SK-N-SH treated with all-trans-retinoic acid at 6 μM for 48 hours (cell line): ENCODE measurements at regions not wholly inside any gene's neighbourhood (a gene's known extent, or its start where the extent isn't known, plus 50 kb on each side); places are given as distances from the start of the nearest gene placed in this dataset.

Experiments used
- ATAC-seq: fragments of 200-7000 bp; cut with Tn5 transposase; 3 replicates; pipeline ENCODE4 v1.9.1; 2020; ENCODE audit warnings: mild to moderate bottlenecking, moderate library complexity
- BACH2 ChIP-seq: fragments of 250-450 bp; sonication (Bioruptor Pico); IDR thresholded peaks from 2 replicates; pipeline ENCODE4 v1.9.0; 2021; ENCODE audit warnings: mild to moderate bottlenecking, borderline replicate concordance
- ESRRG ChIP-seq: fragments of 250-450 bp; sonication (Bioruptor Pico); IDR thresholded peaks from 2 replicates; pipeline ENCODE4 v1.6.1; 2021; ENCODE audit warnings: mild to moderate bottlenecking
- GLIS3 ChIP-seq: fragments of 250-450 bp; sonication (Bioruptor Pico); IDR thresholded peaks from 2 replicates; pipeline ENCODE4 v1.5.0; 2020; ENCODE audit warnings: mild to moderate bottlenecking, moderate library complexity
- ISL1 ChIP-seq: fragments of 250-450 bp; sonication (Bioruptor Pico); IDR thresholded peaks from 2 replicates; pipeline ENCODE4 v2.1.2; 2022; ENCODE audit warnings: mild to moderate bottlenecking, moderate library complexity
- PPARA ChIP-seq: fragments of 250-450 bp; sonication (Bioruptor Pico); IDR thresholded peaks from 2 replicates; pipeline ENCODE4 v1.5.0; 2020; ENCODE audit warnings: mild to moderate bottlenecking, borderline replicate concordance
- RARB ChIP-seq: fragments of 250-450 bp; sonication (Bioruptor Pico); IDR thresholded peaks from 2 replicates; pipeline ENCODE4 v1.8.0; 2021; ENCODE audit warnings: mild to moderate bottlenecking, moderate library complexity
- SNAI2 ChIP-seq: fragments of 250-450 bp; sonication (Bioruptor Pico); IDR thresholded peaks from 2 replicates; pipeline ENCODE4 v1.5.0; 2020; ENCODE audit warnings: mild to moderate bottlenecking, moderate library complexity
- TCF4 ChIP-seq: fragments of 250-450 bp; sonication (Bioruptor Pico); IDR thresholded peaks from 2 replicates; pipeline ENCODE4 v1.8.0; 2021; ENCODE audit warnings: mild to moderate bottlenecking, moderate library complexity, borderline replicate concordance
- TOX ChIP-seq: fragments of 250-450 bp; sonication (Bioruptor Pico); IDR thresholded peaks from 2 replicates; pipeline ENCODE4 v1.8.0; 2021; ENCODE audit warnings: mild to moderate bottlenecking, moderate library complexity, borderline replicate concordance
- ZC3H10 ChIP-seq: fragments of 250-450 bp; sonication (Bioruptor Pico); IDR thresholded peaks from 2 replicates; pipeline ENCODE4 v1.5.1; 2021; ENCODE audit warnings: mild to moderate bottlenecking, moderate library complexity
- ZFP30 ChIP-seq: fragments of 450-650 bp; formaldehyde crosslinking; IDR thresholded peaks from 2 replicates; pipeline ENCODE4 v1.5.0; 2022; ENCODE audit warnings: mild to moderate bottlenecking, moderate library complexity
- ZNF565 ChIP-seq: fragments of 450-650 bp; formaldehyde crosslinking; conservative IDR thresholded peaks from 2 replicates; pipeline ENCODE4 v1.5.0; 2020; ENCODE audit warnings: low read depth, mild to moderate bottlenecking, moderate library complexity
- ZNF70 ChIP-seq: fragments of 450-650 bp; formaldehyde crosslinking; IDR thresholded peaks from 2 replicates; pipeline ENCODE4 v1.5.0; 2020; ENCODE audit warnings: mild to moderate bottlenecking, moderate library complexity
- ZNF8 ChIP-seq: fragments of 450-650 bp; formaldehyde crosslinking; IDR thresholded peaks from 2 replicates; pipeline ENCODE4 v1.5.0; 2020; ENCODE audit warnings: mild to moderate bottlenecking, moderate library complexity
- TF ChIP-seq, protein P1 (sequence below): fragments of 250-450 bp; sonication (Bioruptor Pico); IDR thresholded peaks from 2 replicates; pipeline ENCODE4 v1.8.0; 2021; ENCODE audit warnings: low read depth, mild to moderate bottlenecking, moderate library complexity, borderline replicate concordance
- TF ChIP-seq, protein P2 (sequence below): fragments of 250-450 bp; sonication (Bioruptor Pico); IDR thresholded peaks from 2 replicates; pipeline ENCODE4 v1.5.0; 2020; ENCODE audit warnings: mild to moderate bottlenecking, moderate library complexity
- TF ChIP-seq, protein P3 (sequence below): fragments of 250-450 bp; sonication (Bioruptor Pico); IDR thresholded peaks from 2 replicates; pipeline ENCODE4 v1.8.0; 2020; ENCODE audit warnings: mild to moderate bottlenecking, moderate library complexity, borderline replicate concordance
- TF ChIP-seq, protein P4 (sequence below): fragments of 250-450 bp; sonication (Bioruptor Pico); IDR thresholded peaks from 2 replicates; pipeline ENCODE4 v1.5.1; 2020; ENCODE audit warnings: low read depth, mild to moderate bottlenecking, moderate library complexity
- TF ChIP-seq, protein P5 (sequence below): fragments of 250-450 bp; sonication (Bioruptor Pico); IDR thresholded peaks from 2 replicates; pipeline ENCODE4 v1.5.1; 2021; ENCODE audit warnings: mild to moderate bottlenecking, moderate library complexity

DNA sequence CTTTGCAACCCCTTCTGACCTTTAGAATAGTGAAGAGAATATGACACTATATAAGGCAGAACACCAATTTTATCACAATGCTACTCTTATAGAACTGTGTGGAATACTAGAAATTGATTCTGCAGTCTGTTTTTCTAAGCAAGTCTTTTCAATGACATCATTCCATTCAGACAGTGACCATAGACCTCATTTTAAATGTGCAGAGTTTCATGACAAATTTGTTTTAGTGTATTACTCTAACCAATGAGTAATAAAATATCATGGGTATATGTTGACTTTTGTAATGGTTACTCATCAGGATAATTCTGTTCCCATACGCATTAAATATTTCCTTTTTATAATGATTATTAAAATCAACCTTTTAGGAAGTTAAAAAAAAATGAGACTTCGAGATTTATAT is 219.9 kb downstream of the COX7C start:
- no peak for TF ChIP-seq TCF4
- no peak for TF ChIP-seq ZNF70 (CRISPR knock-in tag)
- no peak for TF ChIP-seq SNAI2 (CRISPR knock-in tag)
- TF ChIP-seq PPARA (CRISPR knock-in tag), result no peak
- TF ChIP-seq, protein P1, sequence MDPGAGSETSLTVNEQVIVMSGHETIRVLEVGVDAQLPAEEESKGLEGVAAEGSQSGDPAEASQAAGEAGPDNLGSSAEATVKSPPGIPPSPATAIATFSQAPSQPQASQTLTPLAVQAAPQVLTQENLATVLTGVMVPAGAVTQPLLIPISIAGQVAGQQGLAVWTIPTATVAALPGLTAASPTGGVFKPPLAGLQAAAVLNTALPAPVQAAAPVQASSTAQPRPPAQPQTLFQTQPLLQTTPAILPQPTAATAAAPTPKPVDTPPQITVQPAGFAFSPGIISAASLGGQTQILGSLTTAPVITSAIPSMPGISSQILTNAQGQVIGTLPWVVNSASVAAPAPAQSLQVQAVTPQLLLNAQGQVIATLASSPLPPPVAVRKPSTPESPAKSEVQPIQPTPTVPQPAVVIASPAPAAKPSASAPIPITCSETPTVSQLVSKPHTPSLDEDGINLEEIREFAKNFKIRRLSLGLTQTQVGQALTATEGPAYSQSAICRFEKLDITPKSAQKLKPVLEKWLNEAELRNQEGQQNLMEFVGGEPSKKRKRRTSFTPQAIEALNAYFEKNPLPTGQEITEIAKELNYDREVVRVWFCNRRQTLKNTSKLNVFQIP (CRISPR knock-in tag), result no peak
- no peak for TF ChIP-seq ESRRG (CRISPR knock-in tag)
- TF ChIP-seq, protein P2, sequence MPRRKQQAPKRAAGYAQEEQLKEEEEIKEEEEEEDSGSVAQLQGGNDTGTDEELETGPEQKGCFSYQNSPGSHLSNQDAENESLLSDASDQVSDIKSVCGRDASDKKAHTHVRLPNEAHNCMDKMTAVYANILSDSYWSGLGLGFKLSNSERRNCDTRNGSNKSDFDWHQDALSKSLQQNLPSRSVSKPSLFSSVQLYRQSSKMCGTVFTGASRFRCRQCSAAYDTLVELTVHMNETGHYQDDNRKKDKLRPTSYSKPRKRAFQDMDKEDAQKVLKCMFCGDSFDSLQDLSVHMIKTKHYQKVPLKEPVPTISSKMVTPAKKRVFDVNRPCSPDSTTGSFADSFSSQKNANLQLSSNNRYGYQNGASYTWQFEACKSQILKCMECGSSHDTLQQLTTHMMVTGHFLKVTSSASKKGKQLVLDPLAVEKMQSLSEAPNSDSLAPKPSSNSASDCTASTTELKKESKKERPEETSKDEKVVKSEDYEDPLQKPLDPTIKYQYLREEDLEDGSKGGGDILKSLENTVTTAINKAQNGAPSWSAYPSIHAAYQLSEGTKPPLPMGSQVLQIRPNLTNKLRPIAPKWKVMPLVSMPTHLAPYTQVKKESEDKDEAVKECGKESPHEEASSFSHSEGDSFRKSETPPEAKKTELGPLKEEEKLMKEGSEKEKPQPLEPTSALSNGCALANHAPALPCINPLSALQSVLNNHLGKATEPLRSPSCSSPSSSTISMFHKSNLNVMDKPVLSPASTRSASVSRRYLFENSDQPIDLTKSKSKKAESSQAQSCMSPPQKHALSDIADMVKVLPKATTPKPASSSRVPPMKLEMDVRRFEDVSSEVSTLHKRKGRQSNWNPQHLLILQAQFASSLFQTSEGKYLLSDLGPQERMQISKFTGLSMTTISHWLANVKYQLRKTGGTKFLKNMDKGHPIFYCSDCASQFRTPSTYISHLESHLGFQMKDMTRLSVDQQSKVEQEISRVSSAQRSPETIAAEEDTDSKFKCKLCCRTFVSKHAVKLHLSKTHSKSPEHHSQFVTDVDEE (CRISPR knock-in tag), result no peak
- TF ChIP-seq, protein P3, sequence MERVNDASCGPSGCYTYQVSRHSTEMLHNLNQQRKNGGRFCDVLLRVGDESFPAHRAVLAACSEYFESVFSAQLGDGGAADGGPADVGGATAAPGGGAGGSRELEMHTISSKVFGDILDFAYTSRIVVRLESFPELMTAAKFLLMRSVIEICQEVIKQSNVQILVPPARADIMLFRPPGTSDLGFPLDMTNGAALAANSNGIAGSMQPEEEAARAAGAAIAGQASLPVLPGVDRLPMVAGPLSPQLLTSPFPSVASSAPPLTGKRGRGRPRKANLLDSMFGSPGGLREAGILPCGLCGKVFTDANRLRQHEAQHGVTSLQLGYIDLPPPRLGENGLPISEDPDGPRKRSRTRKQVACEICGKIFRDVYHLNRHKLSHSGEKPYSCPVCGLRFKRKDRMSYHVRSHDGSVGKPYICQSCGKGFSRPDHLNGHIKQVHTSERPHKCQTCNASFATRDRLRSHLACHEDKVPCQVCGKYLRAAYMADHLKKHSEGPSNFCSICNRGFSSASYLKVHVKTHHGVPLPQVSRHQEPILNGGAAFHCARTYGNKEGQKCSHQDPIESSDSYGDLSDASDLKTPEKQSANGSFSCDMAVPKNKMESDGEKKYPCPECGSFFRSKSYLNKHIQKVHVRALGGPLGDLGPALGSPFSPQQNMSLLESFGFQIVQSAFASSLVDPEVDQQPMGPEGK (CRISPR knock-in tag), result no peak
- TF ChIP-seq ZNF8, result no peak
- TF ChIP-seq, protein P4, sequence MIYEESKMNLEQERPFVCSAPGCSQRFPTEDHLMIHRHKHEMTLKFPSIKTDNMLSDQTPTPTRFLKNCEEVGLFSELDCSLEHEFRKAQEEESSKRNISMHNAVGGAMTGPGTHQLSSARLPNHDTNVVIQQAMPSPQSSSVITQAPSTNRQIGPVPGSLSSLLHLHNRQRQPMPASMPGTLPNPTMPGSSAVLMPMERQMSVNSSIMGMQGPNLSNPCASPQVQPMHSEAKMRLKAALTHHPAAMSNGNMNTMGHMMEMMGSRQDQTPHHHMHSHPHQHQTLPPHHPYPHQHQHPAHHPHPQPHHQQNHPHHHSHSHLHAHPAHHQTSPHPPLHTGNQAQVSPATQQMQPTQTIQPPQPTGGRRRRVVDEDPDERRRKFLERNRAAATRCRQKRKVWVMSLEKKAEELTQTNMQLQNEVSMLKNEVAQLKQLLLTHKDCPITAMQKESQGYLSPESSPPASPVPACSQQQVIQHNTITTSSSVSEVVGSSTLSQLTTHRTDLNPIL (CRISPR knock-in tag), result no peak
- no peak for TF ChIP-seq ZC3H10 (CRISPR knock-in tag)
- TF ChIP-seq ZFP30 (CRISPR knock-in tag), result no peak
- ATAC-seq, result no peak

DNA sequence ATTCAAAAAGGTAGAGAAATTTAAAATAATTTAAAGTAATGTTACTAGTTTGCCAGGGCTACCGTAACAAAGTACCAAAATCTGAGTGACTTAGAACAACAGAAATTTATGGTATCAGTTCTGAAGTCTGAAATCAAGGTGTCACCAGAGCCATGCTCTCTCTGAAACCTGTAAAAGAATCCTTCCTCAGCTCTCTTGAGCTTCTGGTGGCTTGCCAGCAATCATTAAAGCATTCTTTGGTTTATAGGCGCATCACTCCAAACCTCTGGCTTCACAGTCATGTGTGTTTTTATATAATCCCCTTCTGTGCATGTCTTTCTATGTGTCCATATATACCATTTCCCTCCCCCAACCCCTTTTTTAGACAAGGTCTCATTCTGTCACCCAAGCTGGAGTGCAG is 220.3 kb downstream of the COX7C start:
- no peak for TF ChIP-seq RARB (CRISPR knock-in tag)
- TF ChIP-seq, protein P4 (CRISPR knock-in tag), result no peak
- TF ChIP-seq BACH2 (CRISPR knock-in tag), result no peak
- TF ChIP-seq ZNF565 (CRISPR knock-in tag), result no peak
- TF ChIP-seq ZNF70 (CRISPR knock-in tag), result no peak
- TF ChIP-seq SNAI2 (CRISPR knock-in tag), result no peak
- no peak for TF ChIP-seq GLIS3
- TF ChIP-seq, protein P3 (CRISPR knock-in tag), result no peak
- TF ChIP-seq, protein P1 (CRISPR knock-in tag), result no peak
- TF ChIP-seq ZC3H10 (CRISPR knock-in tag), result no peak
- TF ChIP-seq, protein P5, sequence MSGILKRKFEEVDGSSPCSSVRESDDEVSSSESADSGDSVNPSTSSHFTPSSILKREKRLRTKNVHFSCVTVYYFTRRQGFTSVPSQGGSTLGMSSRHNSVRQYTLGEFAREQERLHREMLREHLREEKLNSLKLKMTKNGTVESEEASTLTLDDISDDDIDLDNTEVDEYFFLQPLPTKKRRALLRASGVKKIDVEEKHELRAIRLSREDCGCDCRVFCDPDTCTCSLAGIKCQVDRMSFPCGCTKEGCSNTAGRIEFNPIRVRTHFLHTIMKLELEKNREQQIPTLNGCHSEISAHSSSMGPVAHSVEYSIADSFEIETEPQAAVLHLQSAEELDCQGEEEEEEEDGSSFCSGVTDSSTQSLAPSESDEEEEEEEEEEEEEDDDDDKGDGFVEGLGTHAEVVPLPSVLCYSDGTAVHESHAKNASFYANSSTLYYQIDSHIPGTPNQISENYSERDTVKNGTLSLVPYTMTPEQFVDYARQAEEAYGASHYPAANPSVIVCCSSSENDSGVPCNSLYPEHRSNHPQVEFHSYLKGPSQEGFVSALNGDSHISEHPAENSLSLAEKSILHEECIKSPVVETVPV, result no peak
- no peak for TF ChIP-seq TOX (CRISPR knock-in tag)
- no peak for TF ChIP-seq TCF4
- TF ChIP-seq ISL1 (CRISPR knock-in tag), result no peak
- no peak for ATAC-seq
